Mesothelial cell of epicardium (in vitro differentiated cells): ENCODE measurements at regions not wholly inside any gene's neighbourhood (a gene's known extent, or its start where the extent isn't known, plus 50 kb on each side); places are given as distances from the start of the nearest gene placed in this dataset.
"Not testable (repeated sequence)": the region's sequence is repeated elsewhere in the genome, so short reads cannot be mapped to it uniquely, and the experiment has no call there.

Source experiments
- DNase-seq, 2 experiments: peaks; one replicate each; pipeline ENCODE4 v3.0.0; 2021; ENCODE audit warnings: low spot score in 2 of 2; ENCODE audit not compliant: unreplicated experiment in 2 of 2
- H3K27ac Mint-ChIP-seq: 2 replicates; pipeline ENCODE4 v1.8.0; 2021; ENCODE audit warnings: mixed read lengths
- H3K27me3 Mint-ChIP-seq: 2 replicates; pipeline ENCODE4 v1.8.0; 2021; ENCODE audit warnings: low read depth, mixed read lengths
- H3K36me3 Mint-ChIP-seq: 2 replicates; pipeline ENCODE4 v1.8.0; 2021; ENCODE audit warnings: mixed read lengths
- H3K4me1 Mint-ChIP-seq: 2 replicates; pipeline ENCODE4 v1.8.0; 2021; ENCODE audit warnings: mixed read lengths
- H3K4me3 Mint-ChIP-seq: 2 replicates; pipeline ENCODE4 v1.8.0; 2021; ENCODE audit warnings: mild to moderate bottlenecking, moderate library complexity, mixed read lengths
- H3K9me3 Mint-ChIP-seq: 2 replicates; pipeline ENCODE4 v1.8.0; 2021; ENCODE audit warnings: mixed read lengths
- TF ChIP-seq, protein P1 (sequence below): fragments of 200-600 bp; sonication (generic); IDR thresholded peaks from one replicate; pipeline ENCODE4 v1.5.0; 2021; ENCODE audit warnings: antibody characterized with exemption; ENCODE audit not compliant: unreplicated experiment

GRCh38 chr10:63042256-63042655 lies 90.9 kb upstream of the NRBF2 start:
- TF ChIP-seq, protein P1, sequence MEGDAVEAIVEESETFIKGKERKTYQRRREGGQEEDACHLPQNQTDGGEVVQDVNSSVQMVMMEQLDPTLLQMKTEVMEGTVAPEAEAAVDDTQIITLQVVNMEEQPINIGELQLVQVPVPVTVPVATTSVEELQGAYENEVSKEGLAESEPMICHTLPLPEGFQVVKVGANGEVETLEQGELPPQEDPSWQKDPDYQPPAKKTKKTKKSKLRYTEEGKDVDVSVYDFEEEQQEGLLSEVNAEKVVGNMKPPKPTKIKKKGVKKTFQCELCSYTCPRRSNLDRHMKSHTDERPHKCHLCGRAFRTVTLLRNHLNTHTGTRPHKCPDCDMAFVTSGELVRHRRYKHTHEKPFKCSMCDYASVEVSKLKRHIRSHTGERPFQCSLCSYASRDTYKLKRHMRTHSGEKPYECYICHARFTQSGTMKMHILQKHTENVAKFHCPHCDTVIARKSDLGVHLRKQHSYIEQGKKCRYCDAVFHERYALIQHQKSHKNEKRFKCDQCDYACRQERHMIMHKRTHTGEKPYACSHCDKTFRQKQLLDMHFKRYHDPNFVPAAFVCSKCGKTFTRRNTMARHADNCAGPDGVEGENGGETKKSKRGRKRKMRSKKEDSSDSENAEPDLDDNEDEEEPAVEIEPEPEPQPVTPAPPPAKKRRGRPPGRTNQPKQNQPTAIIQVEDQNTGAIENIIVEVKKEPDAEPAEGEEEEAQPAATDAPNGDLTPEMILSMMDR: no peak
- H3K36me3 Mint-ChIP-seq: no peaks in the 10 kb centered on the region
- DNase-seq: no peak
- H3K4me1 Mint-ChIP-seq: peaks cover 3% of the 10 kb centered on the region
- H3K9me3 Mint-ChIP-seq: peaks cover 22% of the 10 kb centered on the region
- H3K4me3 Mint-ChIP-seq: no peak overlapping the region
- peaks cover 15% of the 10 kb centered on the region for H3K27me3 Mint-ChIP-seq
- no peak overlapping the region for H3K27ac Mint-ChIP-seq

GRCh38 chr10:63033616-63034185 lies 99.4 kb upstream of the NRBF2 start:
- H3K27ac Mint-ChIP-seq, H3K4me3 Mint-ChIP-seq, H3K36me3 Mint-ChIP-seq: not testable (repeated sequence)

DNA sequence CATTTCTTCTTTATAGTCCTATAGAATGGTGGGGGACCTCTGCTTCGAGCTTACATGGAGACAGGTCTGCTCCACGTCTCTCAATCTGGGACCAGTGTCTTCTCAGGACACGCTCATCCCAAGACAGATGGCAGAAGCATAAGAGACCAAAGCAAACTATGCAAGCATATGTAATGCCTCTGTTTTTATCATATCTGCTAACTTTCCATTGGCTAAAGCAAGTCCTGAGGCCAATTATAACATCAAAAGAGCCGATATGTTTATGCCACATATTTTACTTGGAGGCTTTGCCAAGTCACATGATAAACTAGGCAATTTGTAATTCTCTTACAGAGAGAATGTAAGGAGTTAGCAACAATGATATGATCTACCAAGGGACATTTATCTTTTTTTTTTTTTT lies 102.6 kb upstream of the NRBF2 start:
- no peak overlapping the region for H3K27ac Mint-ChIP-seq
- H3K9me3 Mint-ChIP-seq: peaks cover 4% of the 10 kb centered on the region
- DNase-seq: no peak
- TF ChIP-seq, protein P1: no peak
- H3K36me3 Mint-ChIP-seq: no peaks in the 10 kb centered on the region
- H3K27me3 Mint-ChIP-seq: peaks cover 15% of the 10 kb centered on the region
- no peak overlapping the region for H3K4me3 Mint-ChIP-seq
- peaks cover 6% of the 10 kb centered on the region for H3K4me1 Mint-ChIP-seq

More at GRCh38 chr10:63033616-63034185, 99.4 kb upstream of the NRBF2 start:
- peaks cover 11% of the 10 kb centered on the region for H3K9me3 Mint-ChIP-seq
- not testable (repeated sequence) for DNase-seq, H3K27me3 Mint-ChIP-seq, H3K4me1 Mint-ChIP-seq

- no peak for DNase-seq
- no peak overlapping the region for H3K4me3 Mint-ChIP-seq
- H3K9me3 Mint-ChIP-seq: no peaks in the 10 kb centered on the region
- H3K36me3 Mint-ChIP-seq: no peaks in the 10 kb centered on the region
- H3K4me1 Mint-ChIP-seq: peaks cover 6% of the 10 kb centered on the region
- H3K27me3 Mint-ChIP-seq: peaks cover 18% of the 10 kb centered on the region
- TF ChIP-seq, protein P1: no peak
- no peak overlapping the region for H3K27ac Mint-ChIP-seq
These were observed 105.6 kb upstream of the NRBF2 start for GRCh38 chr10:63027531-63027930.

DNA sequence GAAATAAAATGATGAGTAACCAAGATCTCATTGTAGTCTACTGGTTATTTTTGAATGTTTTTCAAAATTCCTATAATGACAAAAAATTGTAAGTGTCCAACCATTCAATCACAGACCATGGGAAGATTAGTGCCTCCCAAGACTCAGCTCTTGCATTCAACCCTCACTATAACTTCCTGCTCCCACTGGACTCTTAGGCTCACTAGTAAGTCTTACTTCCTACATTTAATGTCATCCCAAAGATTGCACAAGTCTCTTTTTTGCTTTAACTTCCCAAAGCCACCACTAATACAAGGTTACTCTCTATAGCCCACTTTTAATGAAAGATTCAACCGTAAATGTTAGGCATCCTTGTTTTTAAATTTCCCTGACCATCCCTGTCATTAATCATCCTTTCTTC lies 111.9 kb upstream of the NRBF2 start:
- H3K27ac Mint-ChIP-seq: no peak overlapping the region

DNA sequence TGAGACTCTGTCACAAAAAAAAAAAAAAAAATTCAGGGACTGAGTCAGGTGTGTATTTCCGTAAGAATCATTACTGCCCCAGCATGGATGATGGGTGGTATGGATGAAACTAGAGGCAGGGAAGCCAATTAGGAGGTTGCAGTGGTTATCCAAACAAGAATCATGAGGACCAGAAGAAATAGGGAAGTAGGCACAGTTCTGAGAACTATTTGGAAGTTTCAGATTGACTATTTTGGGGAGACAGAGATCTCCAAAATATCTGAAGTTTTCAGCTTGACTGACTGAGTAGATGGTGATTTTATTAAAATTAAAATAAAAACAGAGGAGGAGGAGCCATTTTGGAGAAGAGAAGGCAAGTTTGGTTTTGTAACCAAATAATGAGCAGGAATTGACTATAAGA lies 119.4 kb upstream of the NRBF2 start:
- H3K27me3 Mint-ChIP-seq: peaks cover 50% of the 10 kb centered on the region
- H3K4me1 Mint-ChIP-seq: no peaks in the 10 kb centered on the region
- H3K4me3 Mint-ChIP-seq: no peak overlapping the region
- no peak overlapping the region for H3K27ac Mint-ChIP-seq
- TF ChIP-seq, protein P1: no peak
- H3K36me3 Mint-ChIP-seq: no peaks in the 10 kb centered on the region
- DNase-seq: no peak
- no peaks in the 10 kb centered on the region for H3K9me3 Mint-ChIP-seq

More for the DNA sequence above, 111.9 kb upstream of the NRBF2 start:
- Mint-ChIP-seq H3K9me3 (no peaks in the 10 kb centered on the region), H3K4me1 (no peaks in the 10 kb centered on the region), H3K36me3 (no peaks in the 10 kb centered on the region), H3K27me3 (peaks cover 43% of the 10 kb centered on the region), H3K4me3 (no peak overlapping the region)
- TF ChIP-seq, protein P1: no peak
- DNase-seq: no peak
